Activated CD8-positive, alpha-beta memory T cell treated with anti-CD3 and anti-CD28 coated beads for 48 hours (primary cell): ENCODE measurements at regions not wholly inside any gene's neighbourhood (a gene's known extent, or its start where the extent isn't known, plus 50 kb on each side); places are given as distances from the start of the nearest gene placed in this dataset.

Experiments
- DNase-seq, 3 experiments: peaks; one replicate each; pipeline ENCODE4 v3.0.0-alpha.2; 2020; ENCODE audit warnings: low read depth in 2 of 3, low spot score in 2 of 3

GRCh38 chr10:130230036-130230435, 93.8 kb downstream of the GLRX3 start:
- DNase-seq: no peak

GRCh38 chr10:130230611-130231010, 94.4 kb downstream of the GLRX3 start:
- no peak for DNase-seq

GRCh38 chr10:130231251-130231741, 95.1 kb downstream of the GLRX3 start:
- DNase-seq: no peak

GRCh38 chr10:130232166-130233034, 96.2 kb downstream of the GLRX3 start:
- DNase-seq: no peak

- no peak for DNase-seq
These were observed 96.8 kb downstream of the GLRX3 start for GRCh38 chr10:130233035-130233360.

GRCh38 chr10:130233426-130233825, 97.2 kb downstream of the GLRX3 start:
- no peak for DNase-seq

- DNase-seq: no peak
These were observed 98.2 kb downstream of the GLRX3 start for GRCh38 chr10:130234171-130234965.

- DNase-seq: no peak
These were observed 100.5 kb downstream of the GLRX3 start for GRCh38 chr10:130236711-130237110.

- DNase-seq: no peak
These were observed 104.2 kb downstream of the GLRX3 start for GRCh38 chr10:130240409-130240808.

GRCh38 chr10:130242513-130242912, 106.3 kb downstream of the GLRX3 start:
- no peak for DNase-seq

GRCh38 chr10:130243015-130243414, 106.8 kb downstream of the GLRX3 start:
- no peak for DNase-seq

- no peak for DNase-seq
These were observed 108.1 kb downstream of the GLRX3 start for GRCh38 chr10:130244031-130244927.

- no peak for DNase-seq
These were observed 108.8 kb downstream of the GLRX3 start for GRCh38 chr10:130244928-130245495.

- no peak for DNase-seq
These were observed 109.9 kb downstream of the GLRX3 start for GRCh38 chr10:130246113-130246512.

- DNase-seq: no peak
These were observed 113.9 kb downstream of the GLRX3 start for GRCh38 chr10:130250127-130250526.

- DNase-seq: no peak
These were observed 115.6 kb downstream of the GLRX3 start for GRCh38 chr10:130251766-130252165.

GRCh38 chr10:130254243-130254642, 118.1 kb downstream of the GLRX3 start:
- DNase-seq: no peak

- no peak for DNase-seq
These were observed 118.5 kb downstream of the GLRX3 start for GRCh38 chr10:130254662-130255061.

GRCh38 chr10:130255777-130256176, 119.6 kb downstream of the GLRX3 start:
- no peak for DNase-seq

GRCh38 chr10:130257897-130258296, 121.7 kb downstream of the GLRX3 start:
- no peak for DNase-seq

- no peak for DNase-seq
These were observed 123.2 kb downstream of the GLRX3 start for GRCh38 chr10:130259380-130259779.
